HG03432 (cell line): ENCODE measurements at regions not wholly inside any gene's neighbourhood (a gene's known extent, or its start where the extent isn't known, plus 50 kb on each side); places are given as distances from the start of the nearest gene placed in this dataset.

Source experiments
- ATAC-seq: cut with Tn5 transposase; IDR thresholded peaks from one replicate; pipeline ENCODE4 v1.9.1; 2021; ENCODE audit warnings: mild to moderate bottlenecking, moderate library complexity; ENCODE audit not compliant: unreplicated experiment

DNA sequence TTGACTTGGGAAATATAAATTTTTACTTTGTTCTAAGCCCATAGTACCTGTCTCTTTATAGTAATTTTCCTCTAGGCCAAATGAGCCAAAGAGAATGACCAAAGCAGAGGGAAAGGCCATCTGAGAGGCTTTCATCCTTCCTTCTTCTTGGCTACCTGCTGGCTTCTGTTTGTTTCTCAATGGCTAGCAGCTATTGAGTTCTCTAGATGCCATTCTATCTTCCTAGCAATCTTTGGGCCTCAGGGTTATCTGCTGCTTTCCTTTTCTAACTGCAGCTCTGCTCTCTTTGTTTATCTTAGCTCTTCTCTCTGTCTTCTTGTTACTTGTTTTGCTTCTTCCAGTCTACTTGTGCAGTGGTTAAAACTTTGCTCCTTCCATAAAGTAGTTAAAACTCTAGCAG lies 601.1 kb upstream of the NRXN1 start:
- ATAC-seq: no peak

DNA sequence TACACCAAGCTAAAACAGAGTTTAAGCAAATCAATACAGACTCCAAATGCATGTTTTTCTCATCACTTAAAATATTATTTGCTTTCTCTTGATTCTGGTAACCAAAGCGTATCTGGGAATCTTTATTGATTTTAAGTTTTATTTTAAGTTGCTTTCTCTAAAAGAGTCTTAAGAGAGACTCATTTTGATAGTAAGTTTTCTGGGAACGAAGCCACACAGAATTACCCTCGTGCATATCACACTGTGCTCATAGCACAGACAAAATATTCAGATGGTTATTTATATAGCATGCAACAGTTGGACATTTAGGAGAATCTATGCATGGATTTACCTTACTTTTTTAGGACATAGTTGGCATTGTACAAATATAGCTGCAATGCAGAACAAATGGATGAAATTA lies 597.5 kb upstream of the NRXN1 start:
- ATAC-seq: no peak

DNA sequence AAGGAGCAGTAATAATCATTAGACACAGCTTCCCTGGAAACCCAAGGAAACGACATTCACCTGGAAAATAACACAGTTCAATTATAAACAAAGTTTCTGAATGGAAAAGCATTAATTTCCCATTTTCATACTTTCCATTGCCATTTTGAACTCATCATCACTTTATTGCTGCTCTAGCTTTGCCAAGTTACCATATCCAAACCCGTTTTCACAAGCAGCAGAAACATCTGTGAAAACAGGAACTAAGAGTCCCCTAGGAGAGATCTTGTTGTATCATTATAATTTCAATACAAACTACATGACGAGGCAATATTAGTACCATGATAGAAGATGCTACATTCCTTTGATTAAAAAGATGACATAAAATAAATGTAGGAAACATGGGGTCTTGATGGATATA lies 597.0 kb upstream of the NRXN1 start:
- ATAC-seq: no peak

DNA sequence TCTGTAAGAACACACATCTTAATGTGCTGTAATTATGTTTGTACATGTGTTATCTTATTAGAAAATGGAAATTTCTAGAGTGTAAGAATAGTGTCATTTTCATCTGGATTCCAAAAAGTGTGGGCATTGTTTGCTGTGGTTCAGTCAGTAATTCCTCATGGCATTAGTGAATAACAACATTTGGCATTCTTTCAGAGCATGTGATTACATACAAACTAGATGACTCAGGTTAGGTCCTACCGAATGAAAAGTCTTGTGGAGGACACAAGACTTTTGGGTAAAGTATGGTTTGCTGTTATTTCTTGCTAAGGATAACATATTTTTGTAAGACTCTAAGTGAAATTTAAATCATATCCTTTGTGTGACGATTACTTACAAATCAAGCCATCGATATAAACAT lies 593.1 kb upstream of the NRXN1 start:
- no peak for ATAC-seq

DNA sequence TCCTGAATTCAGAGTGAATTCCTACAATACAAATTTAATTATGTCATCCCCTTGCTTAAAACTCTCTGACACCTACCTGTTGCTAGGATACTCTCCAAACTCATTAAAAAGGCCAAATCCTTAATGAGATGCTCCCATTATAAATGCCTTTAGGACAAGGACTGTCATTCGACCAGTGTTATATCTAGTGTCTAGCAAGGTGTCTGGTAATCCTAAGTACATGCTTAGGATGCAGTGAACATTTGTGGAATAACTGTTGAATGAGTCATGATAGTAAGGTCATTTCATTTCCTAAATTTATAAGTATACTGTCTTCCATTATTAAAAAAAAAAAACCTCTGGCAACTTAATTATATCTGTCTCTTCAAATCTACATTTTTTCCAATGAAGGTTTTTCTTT lies 588.9 kb upstream of the NRXN1 start:
- ATAC-seq: no peak

DNA sequence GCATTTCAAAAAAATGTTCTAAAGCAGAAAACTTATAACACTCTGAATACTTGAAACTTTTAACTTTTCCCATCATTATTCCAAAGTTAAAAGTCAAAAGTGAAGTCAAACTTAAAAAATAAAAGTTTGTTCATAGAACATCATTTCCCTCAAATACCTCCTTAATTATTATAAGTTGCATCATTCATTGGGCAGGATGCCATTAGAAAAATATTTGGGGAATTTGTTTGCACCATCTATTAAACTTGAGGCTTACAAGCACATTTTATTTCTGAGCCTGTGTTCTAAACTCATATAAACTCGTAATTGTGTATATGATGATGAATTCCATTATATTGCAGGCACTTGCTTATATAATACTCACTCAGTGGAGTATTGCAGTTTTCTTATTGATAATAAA lies 588.0 kb upstream of the NRXN1 start:
- ATAC-seq: no peak

DNA sequence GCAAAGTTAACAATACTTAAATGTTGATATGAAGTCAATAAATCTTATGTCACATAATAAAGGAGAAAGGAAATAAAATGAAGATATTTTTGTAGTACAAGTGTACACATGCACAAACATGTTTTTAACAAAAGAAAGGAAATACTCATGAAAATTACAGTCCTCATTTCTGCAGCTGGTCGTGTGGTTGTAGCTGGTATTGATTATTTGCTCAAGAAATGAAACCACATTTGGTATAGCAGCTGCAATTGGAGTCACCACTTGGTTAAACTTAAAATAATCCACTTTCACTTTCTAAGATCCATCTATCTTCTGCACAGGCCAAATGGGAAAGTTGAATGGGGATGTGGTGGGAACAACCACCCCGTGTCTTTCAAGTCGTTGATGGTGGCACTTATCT lies 580.5 kb upstream of the NRXN1 start:
- ATAC-seq: no peak

DNA sequence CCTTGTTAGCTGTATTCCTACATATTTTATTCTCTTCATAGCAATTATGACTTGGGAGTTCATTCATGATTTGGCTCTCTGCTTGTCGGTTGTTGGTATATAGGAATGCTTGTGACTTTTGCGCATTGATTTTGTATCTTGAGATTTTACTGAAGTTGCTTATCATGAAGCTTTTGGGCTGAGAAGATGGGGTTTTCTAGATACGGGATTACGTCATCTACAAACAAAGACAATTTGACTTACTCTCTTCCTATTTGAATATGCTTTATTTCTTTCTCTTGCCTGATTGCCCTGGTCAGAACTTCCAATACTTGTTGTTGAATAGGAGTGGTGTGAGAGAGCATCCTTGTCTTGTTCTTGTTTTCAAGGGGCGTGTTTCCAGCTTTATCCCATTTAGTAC lies 569.8 kb upstream of the NRXN1 start:
- no peak for ATAC-seq

DNA sequence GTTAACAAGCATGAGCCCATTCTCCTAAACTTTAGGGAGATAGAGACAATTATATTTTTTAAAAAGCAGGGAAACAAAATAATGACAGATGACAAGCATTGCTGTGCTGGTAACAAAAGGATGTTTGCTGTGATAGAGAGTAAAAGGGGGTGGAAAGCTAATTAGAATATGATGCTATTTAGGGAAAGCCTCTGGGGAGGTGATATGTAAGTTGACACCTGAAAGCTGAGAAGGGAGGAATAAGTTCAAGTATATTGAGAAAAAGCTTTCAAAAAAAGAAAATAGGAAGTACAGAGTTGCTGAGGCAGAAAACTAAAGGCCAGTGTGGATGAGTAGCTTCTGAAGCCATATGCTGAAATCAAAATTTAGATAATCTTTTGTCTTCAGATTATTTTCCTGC lies 565.2 kb upstream of the NRXN1 start:
- no peak for ATAC-seq

DNA sequence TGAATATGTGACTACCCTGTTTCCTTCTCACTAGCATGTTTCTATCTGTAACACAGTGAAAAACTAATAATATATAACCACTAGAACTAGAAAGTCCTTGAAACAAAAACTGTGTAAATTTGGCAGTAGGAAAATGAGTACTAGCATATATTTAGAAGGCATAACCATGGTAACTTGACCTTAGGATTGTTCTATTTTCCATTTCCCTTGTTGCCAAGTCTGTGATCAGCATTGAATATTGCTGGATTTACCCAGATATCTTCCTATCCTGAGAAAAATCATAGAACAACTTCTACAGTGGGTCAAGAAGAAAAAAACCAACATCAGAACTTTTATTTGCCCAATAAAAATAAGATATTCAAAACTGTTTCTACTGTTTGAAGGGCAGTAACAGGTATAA lies 563.9 kb upstream of the NRXN1 start:
- ATAC-seq: no peak

DNA sequence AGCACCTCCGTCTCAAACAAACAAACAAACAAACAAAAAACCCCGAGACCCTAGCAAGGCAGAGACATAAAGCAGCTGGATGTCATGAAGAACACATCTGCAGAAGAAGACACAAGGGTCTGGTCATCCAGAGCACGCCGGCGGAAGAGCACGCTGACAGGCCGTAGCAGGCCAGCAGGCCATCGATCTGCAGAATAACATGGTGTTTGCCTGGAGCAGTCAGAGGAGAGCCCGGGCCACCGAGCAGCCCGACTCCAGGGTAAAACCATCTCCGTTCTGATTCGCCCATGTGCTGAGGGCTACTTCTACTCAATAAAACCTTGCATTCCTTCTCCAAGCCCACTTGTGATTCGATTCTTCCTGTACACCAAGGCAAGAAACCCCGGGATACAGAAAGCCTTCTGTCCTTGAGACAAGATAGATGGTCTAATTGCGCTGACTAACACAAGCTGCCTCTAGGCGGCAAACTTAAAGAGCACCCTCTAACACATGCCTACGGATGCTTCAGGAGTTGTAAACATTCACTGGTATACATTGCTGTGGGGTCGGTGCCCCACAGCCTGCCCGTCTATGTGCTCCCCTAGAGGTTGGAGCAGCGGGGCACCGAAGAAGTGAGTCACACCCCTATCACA lies 549.8 kb upstream of the NRXN1 start:
- no peak for ATAC-seq

DNA sequence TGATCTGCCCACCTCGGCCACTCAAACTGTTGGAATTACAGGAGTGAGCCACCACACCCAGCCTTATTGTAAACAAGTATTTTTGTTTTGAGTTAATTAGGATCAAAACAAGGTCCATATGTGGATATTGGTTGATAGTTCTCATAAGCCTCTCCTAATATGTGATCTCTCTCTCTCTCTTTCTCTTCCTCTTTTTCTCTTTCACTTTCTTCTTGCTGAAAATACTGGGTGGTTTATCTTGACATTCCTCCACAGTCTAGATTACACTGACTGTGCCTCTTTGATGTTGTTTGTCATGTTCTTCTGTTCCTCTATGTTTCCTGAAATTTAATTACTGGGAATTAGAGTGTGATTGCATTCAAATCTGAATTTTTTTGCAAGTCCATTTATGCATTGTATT lies 547.5 kb upstream of the NRXN1 start:
- peak; percentile 44 for ATAC-seq

DNA sequence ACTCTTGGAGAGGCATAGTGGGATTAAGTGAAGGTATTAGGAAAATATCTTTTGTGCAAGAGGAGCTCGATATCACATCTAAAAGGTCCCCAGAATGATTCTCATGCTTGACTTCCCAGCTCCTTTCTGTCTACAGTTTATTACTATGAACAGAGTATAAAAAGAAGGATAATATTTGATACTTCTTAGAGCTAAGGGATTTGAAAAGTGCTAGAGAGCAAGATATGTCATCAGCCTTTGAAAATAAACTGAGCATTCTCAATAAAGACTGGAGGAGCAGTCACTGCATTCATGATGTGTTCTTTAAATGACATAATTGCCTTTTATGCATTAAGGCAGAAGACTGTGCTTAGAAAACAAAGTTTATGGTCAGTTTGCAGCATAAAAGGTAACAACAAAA lies 543.2 kb upstream of the NRXN1 start:
- ATAC-seq: no peak

DNA sequence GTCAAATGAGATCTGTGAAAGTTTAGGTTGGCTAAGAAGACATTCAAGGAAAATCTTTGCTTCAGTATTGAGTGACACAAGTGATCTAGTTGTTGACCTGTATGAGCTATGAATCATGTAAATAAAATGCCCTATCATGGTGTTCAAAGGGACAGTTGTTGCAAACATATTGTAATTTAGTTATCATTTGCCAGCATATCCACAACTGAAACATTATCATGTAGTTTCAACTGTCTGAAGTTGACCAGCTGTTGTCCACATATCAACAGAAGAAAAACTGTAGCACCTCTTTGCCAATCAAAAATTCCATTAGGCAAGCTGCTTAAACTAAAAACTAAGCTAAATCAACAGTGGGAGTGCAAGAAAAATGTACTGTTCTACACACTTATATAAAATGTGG lies 527.1 kb upstream of the NRXN1 start:
- ATAC-seq: no peak

DNA sequence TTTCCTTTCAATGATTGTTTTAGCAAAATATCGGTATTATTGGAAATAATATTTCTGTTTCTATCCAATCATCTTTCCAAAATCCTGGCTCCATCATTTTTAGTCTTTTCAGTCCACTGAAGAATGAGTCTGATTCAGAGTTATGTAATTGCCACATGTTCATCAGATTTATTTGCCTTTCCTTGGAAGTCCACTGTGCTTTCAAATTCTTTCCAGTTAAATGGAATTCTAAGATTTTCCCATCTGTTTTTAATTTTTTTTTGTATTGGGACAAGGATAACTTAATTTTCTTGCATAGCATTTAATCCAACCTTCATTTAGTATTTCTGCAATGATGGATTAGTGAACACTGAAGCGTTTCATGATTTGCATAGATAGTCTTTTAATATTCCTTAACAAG lies 521.5 kb upstream of the NRXN1 start:
- ATAC-seq: no peak

DNA sequence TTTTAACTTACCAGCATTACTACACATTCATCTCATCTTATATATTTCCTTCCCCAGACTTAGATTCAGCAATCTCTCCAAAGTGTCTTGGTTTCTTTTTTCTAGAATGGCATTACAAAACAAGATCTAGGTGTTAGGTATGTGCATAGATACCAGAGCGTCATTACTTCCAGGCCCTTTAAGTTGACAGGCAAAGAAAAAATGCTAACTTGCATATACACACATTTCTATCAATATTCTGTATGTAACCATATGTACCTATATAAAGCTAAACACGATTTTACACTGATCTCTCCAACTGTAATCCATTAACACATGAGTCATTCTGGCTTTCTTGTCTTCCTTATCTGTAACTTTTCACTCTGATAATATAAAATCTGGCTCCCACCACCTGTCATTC lies 503.8 kb upstream of the NRXN1 start:
- no peak for ATAC-seq

DNA sequence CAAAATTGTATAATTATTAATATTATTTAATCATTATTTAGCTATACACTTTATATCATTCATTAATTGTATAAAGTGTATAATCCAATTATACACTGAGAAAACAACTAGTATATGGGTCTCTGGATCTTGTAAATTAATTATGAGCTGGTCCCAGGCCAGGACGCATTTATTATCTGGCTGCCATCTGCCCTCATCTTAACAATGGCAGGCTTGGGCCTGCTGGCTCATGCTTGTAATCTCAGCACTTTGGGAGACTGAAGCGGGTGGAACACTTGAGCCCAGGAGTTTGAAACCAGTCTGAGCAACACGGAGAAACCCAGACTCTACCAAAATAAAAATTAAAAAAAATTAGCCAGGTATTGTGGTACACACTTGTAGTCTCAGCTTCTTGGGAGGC lies 502.2 kb upstream of the NRXN1 start:
- ATAC-seq: no peak

DNA sequence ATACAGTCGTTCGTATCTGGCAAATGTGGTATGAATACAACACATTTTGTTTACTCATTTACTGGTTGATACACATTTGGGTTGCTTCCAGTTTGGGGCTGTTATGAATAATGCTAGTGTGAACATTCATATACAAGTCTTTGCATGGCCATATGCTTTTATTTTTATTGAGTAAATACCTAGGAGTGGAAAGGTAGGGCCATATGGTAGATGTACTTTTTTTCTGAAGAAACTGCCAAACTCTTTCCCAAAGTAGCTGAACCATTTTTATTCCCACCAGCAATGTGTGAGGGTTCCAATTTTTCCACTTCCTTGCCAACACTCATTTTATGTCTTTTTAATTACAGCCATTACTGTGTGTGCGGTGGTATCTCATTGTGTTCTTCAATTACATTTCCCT lies 496.2 kb upstream of the NRXN1 start:
- ATAC-seq: no peak

DNA sequence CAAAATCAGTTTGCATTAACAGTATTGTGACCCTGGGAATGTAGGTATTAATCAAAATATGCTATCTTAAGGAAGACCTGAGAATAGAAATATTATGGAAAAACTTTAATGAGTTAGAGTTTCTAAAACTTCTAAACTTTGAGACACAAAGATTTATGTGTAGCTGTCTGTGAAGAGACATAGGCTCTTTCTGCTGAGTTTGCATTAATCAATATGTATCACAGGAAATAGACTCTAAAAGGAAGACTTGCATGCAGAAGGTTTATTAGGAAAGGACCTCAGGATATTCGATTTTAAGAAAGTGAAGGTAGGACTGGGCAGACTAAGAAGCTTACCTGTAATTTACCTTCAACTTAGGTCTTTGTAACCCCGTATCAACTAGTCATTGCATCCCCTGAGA lies 494.8 kb upstream of the NRXN1 start:
- ATAC-seq: no peak

DNA sequence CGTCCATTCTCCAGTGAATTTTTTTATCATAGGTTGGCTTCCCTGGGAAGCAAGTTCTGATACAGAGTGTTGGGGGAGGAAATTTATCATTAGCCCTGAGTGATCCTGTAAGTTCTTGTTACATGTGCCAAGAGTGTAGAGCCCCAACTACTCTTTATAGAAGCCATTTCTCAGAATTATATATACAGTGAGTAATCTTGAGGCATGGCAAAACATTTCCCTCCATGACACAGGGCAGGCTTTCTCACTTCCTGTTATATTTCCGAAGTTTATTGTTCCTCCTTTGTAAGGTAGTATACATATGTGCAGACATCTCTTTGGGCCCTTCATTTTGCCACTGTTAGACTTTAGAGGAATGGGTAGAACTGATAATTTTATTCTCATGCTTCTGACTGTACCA lies 484.7 kb upstream of the NRXN1 start:
- no peak for ATAC-seq

DNA sequence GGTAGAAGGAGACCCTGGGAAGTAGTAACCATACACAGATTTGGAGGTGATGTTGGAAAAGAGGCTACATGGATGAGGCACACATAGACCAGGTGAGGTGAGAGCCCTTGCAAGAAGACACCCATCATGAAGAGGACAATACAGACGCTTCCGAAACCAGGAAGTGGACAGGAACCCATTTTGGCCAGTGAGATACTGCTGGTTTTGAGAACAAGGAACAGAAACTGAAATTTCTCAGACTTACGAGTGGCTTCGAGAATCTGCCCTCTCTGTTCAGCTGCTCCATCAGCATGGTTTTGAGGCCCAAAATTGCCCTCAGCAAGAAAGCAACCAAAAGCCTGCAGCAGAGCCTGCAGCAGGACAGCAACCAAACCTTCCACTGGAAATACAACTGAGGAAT lies 479.1 kb upstream of the NRXN1 start:
- peak; percentile 90 for ATAC-seq

DNA sequence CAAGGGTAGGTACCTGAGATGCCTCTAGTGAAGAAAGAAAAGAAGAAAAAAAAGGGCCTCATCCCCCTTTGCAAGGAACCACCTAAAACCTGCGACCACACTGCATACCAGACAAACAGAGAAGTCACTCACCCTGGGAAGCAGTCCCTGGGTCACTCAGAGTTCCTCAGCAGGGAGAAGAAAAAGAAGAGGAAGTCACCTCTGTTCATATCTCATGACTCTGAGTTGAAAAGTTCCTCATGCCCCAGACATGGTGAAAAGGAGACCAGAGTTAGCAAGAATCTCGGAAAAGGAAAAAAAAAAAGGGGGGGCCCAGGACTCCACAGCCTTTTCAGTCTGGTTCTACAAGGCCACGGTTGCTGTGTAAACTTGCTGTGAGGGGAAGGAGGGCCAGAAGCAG lies 478.4 kb upstream of the NRXN1 start:
- no peak for ATAC-seq

DNA sequence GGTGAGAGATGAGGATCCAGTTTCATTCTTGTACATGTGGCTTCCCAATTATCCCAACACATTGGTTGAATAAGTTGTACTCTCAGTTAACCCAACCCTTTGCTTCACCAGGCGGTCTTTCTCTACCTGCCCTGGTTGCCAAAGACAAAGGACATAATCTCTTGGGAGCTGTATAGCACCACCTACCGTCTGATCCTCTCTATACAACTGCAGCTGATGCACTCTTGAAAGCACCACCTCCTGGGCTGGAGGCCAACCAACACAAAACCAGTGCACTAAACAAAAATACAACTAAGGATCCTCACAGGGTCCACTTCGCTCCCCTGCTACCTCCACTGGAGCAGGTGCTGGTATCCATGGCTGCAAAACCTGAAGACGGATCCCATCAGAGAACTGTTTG lies 473.6 kb upstream of the NRXN1 start:
- no peak for ATAC-seq
